Stromal cell of bone marrow (primary cell): ENCODE measurements at regions not wholly inside any gene's neighbourhood (a gene's known extent, or its start where the extent isn't known, plus 50 kb on each side); places are given as distances from the start of the nearest gene placed in this dataset.

Experiments used
- DNase-seq: peaks from one replicate; pipeline ENCODE4 v3.0.0-alpha.2; 2012; ENCODE audit warnings: low read depth

GRCh38 chr12:84741031-84741430 lies 171.6 kb downstream of the SLC6A15 start:
- DNase-seq, result no peak

- DNase-seq, result no peak
Observed at GRCh38 chr12:84740602-84741001, 172.0 kb downstream of the SLC6A15 start.

GRCh38 chr12:84738481-84738972 lies 174.1 kb downstream of the SLC6A15 start:
- peak; percentile 59 for DNase-seq

GRCh38 chr12:84732828-84733340 lies 179.7 kb downstream of the SLC6A15 start:
- DNase-seq, result no peak

- no peak for DNase-seq
Observed at GRCh38 chr12:84730561-84731162, 181.9 kb downstream of the SLC6A15 start.

- no peak for DNase-seq
Observed at GRCh38 chr12:84727961-84728360, 184.6 kb downstream of the SLC6A15 start.

- no peak for DNase-seq
Observed at GRCh38 chr12:84726780-84727179, 185.8 kb downstream of the SLC6A15 start.

GRCh38 chr12:84723988-84724387 lies 188.6 kb downstream of the SLC6A15 start:
- no peak for DNase-seq

GRCh38 chr12:84719997-84720396 lies 192.6 kb downstream of the SLC6A15 start:
- DNase-seq, result no peak

- DNase-seq, result no peak
Observed at GRCh38 chr12:84718906-84719305, 193.7 kb downstream of the SLC6A15 start.

GRCh38 chr12:84712747-84713146 lies 199.9 kb downstream of the SLC6A15 start:
- no peak for DNase-seq

- DNase-seq, result no peak
Observed at GRCh38 chr12:84706374-84706773, 206.2 kb downstream of the SLC6A15 start.

- DNase-seq, result no peak
Observed at GRCh38 chr12:84704856-84705255, 207.7 kb downstream of the SLC6A15 start.

GRCh38 chr12:84702001-84702400 lies 210.6 kb downstream of the SLC6A15 start:
- no peak for DNase-seq

GRCh38 chr12:84701041-84701440 lies 211.6 kb downstream of the SLC6A15 start:
- DNase-seq, result no peak

- DNase-seq, result no peak
Observed at GRCh38 chr12:84698576-84699333, 213.8 kb downstream of the SLC6A15 start.

GRCh38 chr12:84696908-84697540 lies 215.6 kb downstream of the SLC6A15 start:
- no peak for DNase-seq

GRCh38 chr12:84696281-84696680 lies 216.3 kb downstream of the SLC6A15 start:
- no peak for DNase-seq

- no peak for DNase-seq
Observed at GRCh38 chr12:84694116-84694515, 218.5 kb downstream of the SLC6A15 start.

GRCh38 chr12:84692071-84692470 lies 220.5 kb downstream of the SLC6A15 start:
- no peak for DNase-seq

- no peak for DNase-seq
Observed at GRCh38 chr12:84691266-84691665, 221.3 kb downstream of the SLC6A15 start.

GRCh38 chr12:84689638-84690037 lies 223.0 kb downstream of the SLC6A15 start:
- no peak for DNase-seq

- DNase-seq, result no peak
Observed at GRCh38 chr12:84685379-84685778, 227.2 kb downstream of the SLC6A15 start.
